ENCODE measurements at regions not wholly inside any gene's neighbourhood (a gene's known extent, or its start where the extent isn't known, plus 50 kb on each side); places are given as distances from the start of the nearest gene placed in this dataset.

GRCh38 chr3:80408030-80408721, 640.4 kb upstream of the ROBO1 start:
- TF ChIP-seq CTCF (conservative IDR thresholded peaks at IDR 0.05; ENCODE audit: low read length), result no peak
- TF ChIP-seq EZH2phosphoT487 (IDR thresholded peaks at IDR 0.05; ENCODE audit: borderline replicate concordance, low read depth, low read length), result no peak
